CD4-positive, alpha-beta T cell treated with Interleukin-17A for 4 hours (primary cell): ENCODE measurements at regions not wholly inside any gene's neighbourhood (a gene's known extent, or its start where the extent isn't known, plus 50 kb on each side); places are given as distances from the start of the nearest gene placed in this dataset.

Source experiments
- DNase-seq: peaks from one replicate; pipeline ENCODE4 v3.0.0-alpha.2; 2020; ENCODE audit warnings: mixed read lengths

DNA sequence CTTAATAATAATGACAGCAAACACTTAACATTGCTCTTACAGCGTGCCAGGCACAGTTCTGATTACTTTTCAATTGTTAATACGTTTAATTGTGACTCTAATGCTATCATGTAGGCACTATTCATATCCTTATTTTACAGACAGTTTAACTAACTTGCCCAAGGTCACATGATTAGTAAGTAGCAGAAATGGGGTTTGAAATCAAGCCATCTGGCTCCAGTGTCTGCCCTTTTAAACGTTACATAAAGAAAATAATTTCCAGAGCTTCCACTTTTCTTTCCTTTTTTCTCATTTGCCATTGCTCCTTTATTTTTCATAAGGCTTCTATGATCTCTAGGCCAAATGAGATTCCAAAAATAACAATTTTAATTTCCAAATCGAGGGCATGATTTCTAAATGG is 50.6 kb upstream of the IKZF2 start:
- no peak for DNase-seq

- no peak for DNase-seq
Measured at GRCh38 chr2:213205944-213206343, 54.5 kb upstream of the IKZF2 start.

- DNase-seq: no peak
Measured at GRCh38 chr2:213213186-213213585, 61.8 kb upstream of the IKZF2 start.

DNA sequence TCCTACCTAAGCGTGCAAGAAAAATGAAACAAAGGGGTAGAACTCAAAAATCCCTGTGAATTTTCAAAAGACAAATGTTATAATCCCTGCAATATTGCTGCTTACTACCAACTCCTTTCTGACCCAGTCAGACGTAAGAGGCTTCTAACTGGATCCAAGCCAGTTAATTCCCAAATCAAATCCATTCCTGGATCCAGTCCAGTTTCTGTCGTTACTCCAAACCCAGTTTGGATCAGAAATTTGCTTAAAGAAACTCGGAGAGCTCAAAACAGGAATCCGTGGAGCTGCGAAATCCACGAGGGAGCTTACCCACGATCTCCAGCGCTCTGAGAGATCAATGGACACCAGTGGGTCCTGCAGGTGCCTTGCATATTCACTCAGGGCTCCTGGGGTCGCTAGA is 62.8 kb upstream of the IKZF2 start:
- no peak for DNase-seq

DNA sequence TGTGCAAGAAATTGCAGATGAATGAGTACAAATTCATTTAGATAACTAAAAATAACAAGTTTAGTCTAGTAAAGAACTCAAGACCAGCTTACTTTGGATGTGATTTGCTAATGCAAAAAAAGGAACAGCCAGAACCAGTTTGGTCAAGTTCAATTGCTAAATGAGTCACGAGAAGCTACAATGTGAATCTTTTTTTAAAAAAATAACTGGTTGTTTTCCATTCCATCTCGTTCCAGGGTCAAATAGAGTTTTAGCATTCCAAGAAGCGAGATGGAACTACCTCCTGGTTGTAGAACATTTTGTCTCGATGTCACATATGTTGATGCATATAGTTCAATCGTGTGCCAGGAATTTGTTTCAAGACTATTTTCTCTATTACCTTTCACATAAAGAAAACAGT is 65.0 kb upstream of the IKZF2 start:
- no peak for DNase-seq

GRCh38 chr2:213219816-213220215 is 64.4 kb upstream of the SPAG16 start:
- DNase-seq: no peak

- DNase-seq: no peak
Measured at GRCh38 chr2:213220967-213221603, 63.2 kb upstream of the SPAG16 start.

DNA sequence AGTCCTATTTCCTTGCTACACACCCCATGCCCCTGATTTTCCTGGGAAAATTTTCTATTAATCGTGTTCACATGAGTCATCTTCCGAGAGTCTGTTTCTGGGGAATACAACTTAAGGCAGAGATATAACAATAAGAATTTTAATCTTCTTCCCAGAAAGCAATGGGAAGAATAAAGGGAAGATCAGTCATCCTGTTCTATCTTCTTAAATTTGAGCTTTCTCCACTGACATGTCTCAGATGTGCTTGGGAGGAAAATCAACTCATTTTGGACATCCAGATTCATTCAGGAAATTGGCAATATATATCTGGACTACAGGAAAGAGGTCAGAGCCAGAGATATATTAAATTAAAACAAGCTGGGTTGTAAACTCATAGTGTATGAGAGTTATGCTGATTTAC is 62.3 kb upstream of the SPAG16 start:
- no peak for DNase-seq

DNA sequence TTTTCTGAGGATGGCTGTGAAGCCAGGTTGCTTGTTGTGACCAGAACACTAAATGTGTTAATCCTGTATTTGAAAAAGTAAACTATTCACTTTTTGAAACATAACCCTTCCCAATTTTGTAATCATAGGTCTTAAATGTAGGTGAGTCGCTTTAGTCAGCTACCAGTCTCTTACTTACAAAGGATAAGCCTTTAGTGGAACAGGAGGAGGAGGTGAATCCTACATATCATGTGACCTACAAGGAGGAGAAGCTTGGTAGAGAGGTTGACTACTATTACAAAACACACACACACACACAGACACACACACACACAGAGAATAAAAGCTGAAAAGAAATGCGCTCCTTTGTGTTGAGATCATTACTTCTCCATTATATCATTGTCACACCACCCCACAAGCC is 59.9 kb upstream of the SPAG16 start:
- DNase-seq: no peak

DNA sequence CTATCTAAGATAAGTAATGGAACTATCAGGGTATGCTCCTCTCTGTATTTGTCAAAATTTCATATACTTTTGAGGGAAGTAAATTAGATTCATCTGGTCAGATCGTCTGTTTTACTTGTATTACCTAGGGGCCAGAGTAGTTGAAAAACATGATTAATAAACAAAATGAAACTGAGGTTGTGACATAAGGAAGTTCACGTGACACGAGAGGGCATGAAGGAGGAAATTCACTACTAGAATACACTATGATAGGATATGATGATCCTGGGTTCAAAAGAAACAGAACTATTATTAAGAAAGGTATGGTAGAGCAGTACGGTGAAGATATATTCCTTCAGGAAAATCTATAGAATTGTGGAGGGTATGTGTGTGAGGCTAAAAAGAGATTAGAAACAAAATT is 58.4 kb upstream of the SPAG16 start:
- DNase-seq: no peak

- DNase-seq: no peak
Measured at GRCh38 chr2:213227458-213227857, 56.8 kb upstream of the SPAG16 start.

DNA sequence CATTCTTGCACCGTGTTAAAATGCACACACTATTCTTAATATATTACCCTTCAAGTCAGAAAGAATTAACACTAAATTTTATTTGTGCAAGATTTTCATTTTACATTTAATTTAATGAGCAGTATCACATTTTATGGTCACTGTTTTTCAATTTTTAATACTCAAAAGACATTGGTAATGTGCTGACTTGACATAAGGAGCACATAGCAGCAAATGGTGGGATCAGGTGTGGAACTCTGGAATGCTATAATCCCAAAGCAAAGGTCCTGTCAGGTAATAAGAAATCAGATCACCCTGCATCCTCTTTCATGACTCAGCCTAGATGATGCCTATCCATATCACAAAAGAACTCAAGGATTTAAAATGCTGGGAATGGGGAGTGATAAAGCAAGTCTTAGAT is 55.6 kb upstream of the SPAG16 start:
- DNase-seq: no peak

DNA sequence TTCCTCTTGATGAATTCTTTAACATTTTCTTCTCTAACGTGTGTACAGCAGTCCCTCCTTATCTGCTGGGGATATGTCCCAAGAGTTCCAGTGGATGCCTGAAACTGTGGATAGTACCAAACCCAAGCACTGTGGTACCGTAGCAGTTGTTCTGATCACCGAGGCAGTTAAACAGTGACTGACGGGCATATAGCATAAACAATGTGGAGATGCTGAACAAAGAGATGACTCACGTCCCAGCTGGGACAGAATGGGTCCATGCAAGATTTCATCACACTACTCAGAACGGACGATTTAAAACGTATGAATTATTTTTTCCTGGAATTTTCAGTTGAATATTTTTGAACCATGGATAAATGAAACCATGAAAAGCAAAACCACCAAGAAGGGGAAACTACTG is 54.5 kb upstream of the SPAG16 start:
- no peak for DNase-seq

DNA sequence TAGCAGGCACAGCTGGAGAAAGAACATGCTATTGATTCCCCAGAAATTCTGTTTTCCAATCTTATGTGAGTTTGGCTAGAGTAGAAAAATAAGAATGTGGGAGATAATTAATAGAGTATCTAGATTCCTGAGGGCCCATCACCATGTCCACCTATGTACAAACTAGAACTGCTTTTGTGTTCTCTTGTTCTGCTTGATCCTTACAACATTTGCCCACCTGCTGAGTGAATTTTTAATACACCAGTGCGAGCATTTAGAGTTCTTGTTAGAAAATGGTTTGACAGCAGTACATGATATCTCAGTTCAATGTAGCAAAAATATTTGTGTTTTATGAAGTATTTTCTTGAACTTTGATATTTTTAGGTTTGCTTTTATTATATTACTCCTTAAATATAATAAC is 52.3 kb upstream of the SPAG16 start:
- no peak for DNase-seq

DNA sequence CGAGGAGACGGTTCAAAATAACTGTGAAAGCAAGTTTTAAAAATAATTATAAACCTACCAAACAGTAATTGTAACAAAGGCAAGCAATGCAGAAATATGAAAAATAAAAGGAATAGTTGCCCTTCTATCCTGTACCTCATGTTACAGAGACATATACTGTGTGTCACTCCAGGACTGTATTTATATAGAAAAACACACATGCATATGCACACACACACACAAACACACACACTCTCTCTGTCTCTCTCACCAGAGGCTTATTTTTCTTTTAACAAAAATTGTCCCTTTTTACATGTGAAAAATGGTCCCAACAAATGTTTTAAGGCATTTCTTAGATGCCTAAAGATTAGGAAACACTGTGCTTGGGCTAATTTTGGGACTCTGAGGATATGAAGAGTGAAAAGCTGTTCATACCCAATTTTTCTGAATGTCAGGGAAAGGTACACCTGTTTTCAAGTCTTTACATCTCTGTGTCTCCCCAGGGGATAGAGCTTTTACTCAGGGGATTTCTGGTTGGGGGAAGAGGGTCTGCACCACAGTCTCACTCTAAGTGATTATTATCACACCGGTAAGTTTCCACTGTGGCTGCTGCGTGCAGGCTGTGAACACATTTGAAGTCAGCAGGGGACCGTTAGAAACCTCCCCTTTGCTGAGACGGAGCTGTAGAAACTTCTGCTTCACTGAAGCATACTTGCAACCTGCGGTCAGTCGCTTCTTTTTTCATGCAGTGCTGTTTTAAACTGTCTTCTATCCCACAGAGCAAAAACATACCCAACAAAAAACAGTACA is 51.4 kb upstream of the SPAG16 start:
- DNase-seq: peak; percentile 47

DNA sequence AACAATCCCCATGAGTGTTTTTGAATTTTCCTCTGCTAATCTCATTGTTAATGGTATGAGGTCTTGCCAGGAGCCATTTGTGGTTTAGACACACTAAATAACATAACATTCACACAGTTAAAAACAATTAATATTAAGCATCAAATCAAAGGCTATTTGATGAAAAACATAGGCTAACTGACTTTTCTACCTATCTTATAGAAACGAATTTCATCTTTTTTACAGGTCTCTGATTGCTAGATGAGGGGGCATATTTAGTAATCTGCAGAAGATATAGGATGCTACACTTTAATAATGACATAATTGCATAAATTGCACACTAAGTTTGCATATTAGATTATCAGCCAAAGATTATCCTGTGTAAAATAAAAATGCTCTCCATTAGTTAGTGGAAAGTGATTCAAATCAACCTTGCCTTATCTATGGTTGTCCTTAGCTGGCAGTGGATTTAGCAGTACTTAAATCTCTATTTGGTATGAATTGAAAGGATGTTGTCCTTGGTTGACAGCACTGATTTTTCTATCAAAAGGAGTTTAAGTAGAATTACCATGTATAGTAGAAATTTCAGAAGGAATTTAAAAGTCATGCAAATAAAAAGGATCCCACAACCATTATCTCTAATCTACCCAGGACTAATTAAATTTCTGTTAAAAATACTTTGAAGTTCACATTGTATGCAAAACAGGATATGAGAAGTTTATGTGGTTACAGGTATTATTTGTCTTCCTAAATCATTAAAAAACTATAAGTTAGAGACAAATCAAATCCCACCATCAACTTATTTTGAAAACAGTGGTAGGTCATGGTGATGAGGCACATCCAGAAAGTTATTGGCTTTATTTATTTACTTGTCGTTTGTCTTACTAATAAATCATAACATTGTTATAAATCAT is 50.6 kb upstream of the SPAG16 start:
- DNase-seq: no peak
